Heart right ventricle (tissue), 16 donors: ENCODE measurements at regions not wholly inside any gene's neighbourhood (a gene's known extent, or its start where the extent isn't known, plus 50 kb on each side); places are given as distances from the start of the nearest gene placed in this dataset.

Source experiments
- ATAC-seq, 8 donors: fragments of 200-7000 bp; cut with Tn5 transposase; one replicate each; pipeline ENCODE4 v1.9.1; 2020; ENCODE audit warnings: mild to moderate bottlenecking in 8 of 8, moderate library complexity in 8 of 8, moderate number of reproducible peaks in 1 of 8
- DNase-seq, 2 donors: peaks; one replicate each; pipeline ENCODE4 v3.0.0-alpha.2; 2020
- H3K27ac ChIP-seq, 10 donors: fragments of 200-600 bp; sonication (generic) in 2 of 10; one replicate each; pipeline versions ENCODE4 v1.5.0 to v1.8.0; 2020 to 2022; ENCODE audit warnings: mild to moderate bottlenecking in 3 of 10
- H3K27me3 ChIP-seq, 7 donors: fragments of 200-600 bp; one replicate each; pipeline ENCODE4 v1.8.0; 2021 to 2022; ENCODE audit warnings: mild to moderate bottlenecking in 2 of 7
- H3K36me3 ChIP-seq, 9 donors: fragments of 200-600 bp; sonication (generic) in 1 of 9; one replicate each; pipeline versions ENCODE4 v1.5.0 to v1.8.0; 2020 to 2022; ENCODE audit warnings: mild to moderate bottlenecking in 2 of 9
- H3K4me1 ChIP-seq, 9 donors: fragments of 200-600 bp; sonication (generic) in 1 of 9; one replicate each; pipeline versions ENCODE4 v1.5.0 to v1.8.0; 2020 to 2022; ENCODE audit warnings: mild to moderate bottlenecking in 4 of 9
- H3K4me3 ChIP-seq, 10 donors: fragments of 200-600 bp; sonication (generic) in 2 of 10; one replicate each; pipeline versions ENCODE4 v1.5.0 to v1.8.0; 2020 to 2022; ENCODE audit warnings: mild to moderate bottlenecking in 7 of 10, moderate library complexity in 2 of 10
- H3K9me3 ChIP-seq, 11 donors: fragments of 200-600 bp in 10 of 11; sonication (generic) in 2 of 11; one replicate each; pipeline versions ENCODE4 v1.5.0 to v1.8.0; 2013 to 2022; ENCODE audit warnings: mild to moderate bottlenecking in 2 of 11, control low read depth in 1 of 11, moderate library complexity in 1 of 11
- WGBS, 2 donors: extraction: QIAGEN DNeasy Blood & Tissue Kit; methylation state at CpG; one replicate each; pipeline ENCODE4 v1.1.7; 2013; ENCODE audit warnings: inconsistent platforms in 1 of 2; 5-methylcytosine and 5-hydroxymethylcytosine counted together
- intact Hi-C, 10 donors: fragments of 100-400 bp; cut with DNase I; formaldehyde crosslinking; loops; one replicate each; pipeline versions ENCODE4 v1.11.1 to v1.14.2; 2022
- TF ChIP-seq, protein P1 (sequence below), 9 donors: fragments of 200-600 bp; sonication (generic) in 2 of 9; IDR thresholded peaks; one replicate each; pipeline versions ENCODE4 v1.5.0 to v1.8.0; 2021 to 2022; ENCODE audit warnings: antibody characterized with exemption in 9 of 9, mild to moderate bottlenecking in 5 of 9, moderate library complexity in 1 of 9
- donor health status: Arrhythmogenic right ventricular cardiomyopathy.
- donor health status: ischemic (EF 13 %, LVEDD 7.1; RV severe dilation, severe dysfunction).
- donor health status: healthy with polysubstance abuse.
- donor health status: DM: no; HTN: yes; CAD: no.
- donor health status: DM: no; HTN: no; CAD: no.
- donor health status: ischemic (EF 25% LVEDD 6.9; RV normal size, moderate dysfunction).
- donor health status: ischemic (EF 25% LVEDD 5.7; RV mildly dilated, moderate dysfunction).
- donor health status: healthy.
- donor health status: DM: yes; HTN: yes; CAD: no.
- donor health status: Ischemic cardiomyopathy.
- donor health status: ischemic (EF 35%, LVEDD 5.7; RV mildly dilated, moderate dysfunction).
- donor health status: nonischemic (EF 11% LVEDD 7.7; RV severe dilation, severe dysfunction).
- donor health status: DM: yes; HTN: yes; CAD: no.
- donor health status: PGD.
- donor health status: ischemic (EF 29% LVEDD 5.4; RV normal size, mild dysfunction).
- donor health status: nonischemic (EF 23%, LVEDD 6.1; RV moderate dilation, normal function).

DNA sequence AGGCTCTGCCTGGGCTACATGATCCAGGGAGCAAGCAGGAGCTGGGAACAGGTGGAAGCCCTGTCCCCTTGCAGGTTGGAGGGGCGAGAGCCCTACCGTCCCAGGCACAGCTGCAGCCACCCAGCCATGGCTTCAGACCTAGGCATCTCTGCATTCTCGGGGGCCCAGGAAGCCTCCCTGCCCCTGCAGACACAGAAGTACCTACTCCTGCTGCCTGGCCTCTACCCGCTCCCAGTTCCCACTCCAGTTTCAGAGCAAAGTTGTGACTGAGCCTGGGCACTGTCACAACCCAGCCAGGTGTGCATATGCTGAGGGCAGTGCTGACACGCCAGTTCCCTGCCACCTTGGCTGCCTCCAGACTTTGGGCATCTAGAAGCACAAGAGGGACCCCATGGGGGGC, 645.9 kb downstream of the HTR1B start:
- ATAC-seq, result no peak

DNA sequence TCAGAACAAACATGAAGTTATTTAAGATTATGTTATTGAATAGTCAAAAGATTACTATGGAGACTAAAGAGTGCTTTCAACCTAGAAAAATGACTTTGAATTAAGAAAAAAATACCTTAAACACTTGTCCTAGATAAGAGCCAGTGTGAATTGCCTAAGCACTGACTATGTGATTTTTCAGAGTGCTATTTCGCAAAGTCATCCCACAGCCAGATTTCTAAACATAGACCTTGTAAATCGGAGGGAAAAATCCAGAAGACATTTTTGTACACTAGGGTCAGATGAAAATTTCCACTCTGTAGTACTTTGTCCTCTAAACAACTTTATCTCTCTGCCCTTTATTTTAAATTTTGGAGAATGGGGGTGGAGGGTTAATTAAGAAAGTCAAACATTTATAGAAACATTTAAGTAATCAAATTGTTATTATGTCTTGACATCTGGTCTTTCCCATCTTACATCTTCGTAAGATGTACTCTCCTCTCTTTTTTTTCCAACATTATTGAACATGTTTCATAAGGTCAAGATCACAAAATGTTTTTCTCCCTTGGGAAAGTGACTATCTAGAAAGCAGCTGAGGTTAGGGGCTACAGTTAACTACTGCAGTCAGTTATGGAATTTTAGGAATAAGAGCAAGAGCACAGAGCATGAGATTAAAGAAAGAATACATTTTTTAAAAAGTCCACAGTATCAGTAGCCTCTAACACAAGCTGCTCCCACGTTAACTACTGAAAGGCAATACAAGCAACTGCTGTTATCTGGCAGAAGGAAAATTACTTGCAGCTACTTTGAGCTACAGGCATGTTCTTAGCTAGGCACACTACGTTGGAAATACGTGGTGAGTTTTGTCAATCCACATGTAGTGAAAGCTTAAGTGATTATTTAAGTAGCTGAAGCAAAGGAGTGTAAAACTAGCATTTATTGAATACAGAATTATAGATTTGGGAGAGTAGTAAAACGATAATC, 648.5 kb downstream of the HTR1B start:
- ATAC-seq (peak in 6 of 8 donors; percentile 46 to 75 (median 63)), DNase-seq (no peak)
- Histone ChIP-seq H3K36me3 (no peaks in the 10 kb centered on the region), H3K9me3 (peaks cover 0 to 6% (median 0%) of the 10 kb centered on the region in 11 donors), H3K27me3 (no peaks in the 10 kb centered on the region), H3K4me1 (peaks cover 0 to 14% (median 0%) of the 10 kb centered on the region in 9 donors), H3K27ac (peak overlapping the region in 1 of 10 donors; percentile 25), H3K4me3 (no peak overlapping the region)
- TF ChIP-seq, protein P1, sequence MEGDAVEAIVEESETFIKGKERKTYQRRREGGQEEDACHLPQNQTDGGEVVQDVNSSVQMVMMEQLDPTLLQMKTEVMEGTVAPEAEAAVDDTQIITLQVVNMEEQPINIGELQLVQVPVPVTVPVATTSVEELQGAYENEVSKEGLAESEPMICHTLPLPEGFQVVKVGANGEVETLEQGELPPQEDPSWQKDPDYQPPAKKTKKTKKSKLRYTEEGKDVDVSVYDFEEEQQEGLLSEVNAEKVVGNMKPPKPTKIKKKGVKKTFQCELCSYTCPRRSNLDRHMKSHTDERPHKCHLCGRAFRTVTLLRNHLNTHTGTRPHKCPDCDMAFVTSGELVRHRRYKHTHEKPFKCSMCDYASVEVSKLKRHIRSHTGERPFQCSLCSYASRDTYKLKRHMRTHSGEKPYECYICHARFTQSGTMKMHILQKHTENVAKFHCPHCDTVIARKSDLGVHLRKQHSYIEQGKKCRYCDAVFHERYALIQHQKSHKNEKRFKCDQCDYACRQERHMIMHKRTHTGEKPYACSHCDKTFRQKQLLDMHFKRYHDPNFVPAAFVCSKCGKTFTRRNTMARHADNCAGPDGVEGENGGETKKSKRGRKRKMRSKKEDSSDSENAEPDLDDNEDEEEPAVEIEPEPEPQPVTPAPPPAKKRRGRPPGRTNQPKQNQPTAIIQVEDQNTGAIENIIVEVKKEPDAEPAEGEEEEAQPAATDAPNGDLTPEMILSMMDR (IDR thresholded peaks at IDR 0.05), result no peak
- 27 to 34% methylated on average over 7 of the region's 7 CpGs for WGBS, 2 donors
- intact Hi-C loops, result no loop called here

More for the DNA sequence above, 645.9 kb downstream of the HTR1B start:
- DNase-seq, result no peak
- peaks cover 0 to 10% (median 2%) of the 10 kb centered on the region in 11 donors for H3K9me3 ChIP-seq
- no peak overlapping the region for H3K27ac ChIP-seq
- no peaks in the 10 kb centered on the region for H3K36me3 ChIP-seq
- no peaks in the 10 kb centered on the region for H3K27me3 ChIP-seq
- WGBS, 2 donors, result 89 to 94% methylated on average over 5 of the region's 5 CpGs
- intact Hi-C loops, result no loop called here
- no peak overlapping the region for H3K4me3 ChIP-seq
- TF ChIP-seq, protein P1 (IDR thresholded peaks at IDR 0.05), result no peak
- H3K4me1 ChIP-seq, result peaks cover 0 to 14% (median 0%) of the 10 kb centered on the region in 9 donors

DNA sequence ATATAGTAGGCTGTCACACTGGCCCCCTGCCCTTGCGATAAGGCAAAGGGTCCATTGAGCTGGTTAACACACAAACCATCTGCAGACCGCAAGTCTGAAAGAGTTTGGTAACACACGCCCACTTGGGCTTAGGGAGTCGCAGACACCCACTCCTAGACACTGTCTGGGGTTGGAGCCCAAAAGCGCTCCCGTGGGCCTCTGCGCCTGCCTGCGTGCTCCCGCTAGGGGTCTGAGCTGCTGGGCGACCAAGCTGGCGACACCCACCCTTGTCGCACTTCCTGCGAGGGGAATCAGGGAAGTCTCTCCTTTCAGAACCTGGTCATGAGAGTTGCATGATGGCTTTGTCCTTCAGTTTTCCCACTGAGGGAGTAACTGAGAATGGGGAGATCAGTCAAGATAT, 653.0 kb downstream of the HTR1B start:
- WGBS, 2 donors, result 86 to 91% methylated on average over 13 of the region's 13 CpGs

DNA sequence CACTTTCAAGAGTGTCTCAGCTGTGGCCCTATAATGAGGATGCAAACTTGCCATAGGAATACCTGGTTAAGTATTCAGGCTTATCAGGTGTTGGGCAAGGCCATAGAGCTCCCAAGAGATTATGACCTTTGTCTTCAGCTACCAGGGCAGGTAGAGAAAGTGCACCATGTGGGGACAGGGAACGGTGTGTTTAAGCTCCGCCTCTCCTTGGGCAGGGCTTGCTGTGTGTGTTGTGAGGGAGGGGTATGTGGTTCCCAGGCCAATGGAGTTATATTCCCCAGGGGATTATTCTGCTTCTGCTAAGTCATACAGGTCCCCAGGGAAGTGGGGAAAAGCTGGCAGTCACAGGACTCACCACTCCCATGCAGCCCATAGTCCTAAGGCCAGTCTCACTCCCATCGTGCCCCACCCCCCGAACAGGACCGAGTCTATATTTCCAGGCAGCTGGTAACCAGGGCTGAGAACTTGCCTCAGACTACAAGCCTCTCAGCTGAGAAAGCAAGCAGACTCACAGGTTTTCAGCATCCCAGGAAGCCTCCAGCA, 660.2 kb downstream of the HTR1B start:
- TF ChIP-seq, protein P1 (IDR thresholded peaks at IDR 0.05), result no peak
- peaks cover 0 to 16% (median 0%) of the 10 kb centered on the region in 11 donors for H3K9me3 ChIP-seq
- WGBS, 2 donors, result 89 to 91% methylated on average over 5 of the region's 5 CpGs
- ATAC-seq (no peak), DNase-seq (no peak)
- no peaks in the 10 kb centered on the region for H3K27me3 ChIP-seq
- H3K4me3 ChIP-seq, result no peak overlapping the region
- no peaks in the 10 kb centered on the region for H3K36me3 ChIP-seq
- no peaks in the 10 kb centered on the region for H3K4me1 ChIP-seq
- intact Hi-C loops, result no loop called here
- no peak overlapping the region for H3K27ac ChIP-seq

More for the DNA sequence above, 653.0 kb downstream of the HTR1B start:
- TF ChIP-seq, protein P1 (IDR thresholded peaks at IDR 0.05), result no peak
- ATAC-seq (no peak), DNase-seq (no peak)
- H3K36me3 ChIP-seq, result no peaks in the 10 kb centered on the region
- no peaks in the 10 kb centered on the region for H3K27me3 ChIP-seq
- H3K9me3 ChIP-seq, result peaks cover 0 to 8% (median 0%) of the 10 kb centered on the region in 11 donors
- intact Hi-C loops, result no loop called here
- no peak overlapping the region for H3K27ac ChIP-seq
- no peak overlapping the region for H3K4me3 ChIP-seq
- H3K4me1 ChIP-seq, result peaks cover 0 to 12% (median 0%) of the 10 kb centered on the region in 9 donors
